ENCODE measurements at regions not wholly inside any gene's neighbourhood (a gene's known extent, or its start where the extent isn't known, plus 50 kb on each side); places are given as distances from the start of the nearest gene placed in this dataset.
A peak's percentile ranks its signal among the peaks of the same experiment; 100 is the strongest.
"Not testable (repeated sequence)": the region's sequence is repeated elsewhere in the genome, so short reads cannot be mapped to it uniquely, and the experiment has no call there.

DNA sequence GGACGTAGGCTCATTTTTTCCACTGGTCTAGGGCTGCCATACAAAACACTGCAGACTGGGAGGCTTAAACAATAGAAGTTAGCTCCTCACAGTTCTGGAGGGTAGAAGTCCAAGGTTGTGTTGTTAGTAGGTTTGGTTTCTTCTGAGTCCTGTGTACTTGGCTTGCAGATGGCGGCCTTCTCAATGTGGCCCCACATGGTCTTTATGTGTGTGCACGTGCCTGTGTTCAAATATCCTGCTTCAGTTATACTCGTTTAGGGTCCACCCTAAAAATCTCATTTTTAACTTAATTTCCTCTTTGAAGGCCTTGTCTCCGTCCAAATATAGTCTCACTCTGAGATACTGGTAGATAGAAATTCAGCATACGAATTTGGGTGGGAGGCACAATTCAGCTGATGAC, 542.4 kb downstream of the HAPSTR1 start:
- no peak for DNase-seq (ENCODE audit: low read depth)

- DNase-seq (ENCODE audit: low read depth): peak; percentile 34
Measured at GRCh38 chr16:9635150-9635720, 543.8 kb downstream of the HAPSTR1 start.

DNA sequence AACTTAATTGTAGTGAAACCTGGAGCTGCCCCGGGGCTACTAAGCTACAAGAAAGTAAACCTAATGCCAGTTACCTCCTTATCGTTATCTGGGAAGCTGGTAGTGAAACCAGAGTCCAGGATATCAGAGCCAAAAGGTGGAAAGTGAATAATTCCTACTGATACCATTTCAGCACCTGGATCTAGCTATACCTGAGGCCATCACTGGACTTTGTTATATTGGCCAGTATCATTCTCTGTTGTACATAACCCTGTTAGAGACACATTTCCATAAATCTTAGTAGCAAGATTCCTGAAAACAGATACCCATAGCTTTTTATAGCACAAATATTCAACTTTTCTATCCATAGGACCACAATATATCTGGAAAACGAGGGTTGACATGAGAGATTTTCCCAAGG, 538.0 kb downstream of the GRIN2A start:
- DNase-seq (ENCODE audit: low read depth): peak; percentile 30

DNA sequence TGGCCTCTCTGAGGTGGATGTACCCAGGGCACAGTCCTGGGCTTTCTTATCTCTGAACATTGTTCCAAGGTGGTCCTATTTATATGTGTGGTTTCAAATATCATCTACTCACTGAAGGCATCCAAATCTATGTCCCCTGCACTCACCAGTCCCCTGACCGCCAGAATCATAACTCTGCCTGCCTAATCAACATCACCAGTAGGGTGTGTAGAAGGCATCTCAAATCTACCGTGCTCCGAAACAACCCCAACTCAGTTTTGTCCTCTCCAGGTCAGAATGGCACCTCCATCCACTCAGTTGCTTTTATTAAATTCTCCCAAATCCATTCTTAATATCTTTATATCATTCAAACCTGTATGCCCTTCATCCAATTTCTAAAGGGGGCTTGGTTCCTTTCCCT, 536.3 kb downstream of the GRIN2A start:
- DNase-seq (ENCODE audit: low read depth): peak; percentile 24

DNA sequence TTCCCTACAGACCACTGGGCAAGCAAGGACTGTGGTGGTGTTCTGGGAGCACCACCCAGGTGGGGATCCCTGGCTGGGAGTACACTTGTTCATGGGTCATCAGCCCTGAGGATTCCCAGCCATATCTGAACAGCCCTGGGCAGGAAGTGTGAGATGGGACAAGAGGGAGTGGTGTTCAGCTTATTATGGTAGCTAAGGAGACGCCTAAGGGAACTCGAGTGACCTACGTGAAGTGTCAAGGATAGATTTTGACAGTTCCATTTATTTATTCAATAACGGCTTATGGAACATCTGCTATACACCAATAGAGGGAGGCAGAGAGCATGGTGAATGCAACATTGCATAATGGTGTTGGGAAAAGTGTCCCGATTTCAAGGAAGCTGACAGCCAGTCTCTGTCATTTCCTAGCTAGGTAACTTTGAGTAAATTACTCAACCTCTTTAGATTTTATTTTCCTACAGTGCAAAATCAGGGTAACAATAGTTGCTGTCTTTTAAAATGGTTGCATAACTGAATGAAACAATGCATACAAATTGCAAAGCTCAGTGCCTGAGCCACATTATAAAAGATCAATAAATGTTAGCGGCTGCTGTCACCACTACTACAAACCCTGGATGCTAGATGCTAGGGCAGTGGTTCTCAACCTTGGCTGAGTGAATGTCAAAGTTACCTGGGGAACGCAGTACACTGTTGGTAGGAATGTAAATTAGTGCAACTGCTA, 534.1 kb downstream of the GRIN2A start:
- peak; percentile 46 for DNase-seq (ENCODE audit: low read depth)

DNA sequence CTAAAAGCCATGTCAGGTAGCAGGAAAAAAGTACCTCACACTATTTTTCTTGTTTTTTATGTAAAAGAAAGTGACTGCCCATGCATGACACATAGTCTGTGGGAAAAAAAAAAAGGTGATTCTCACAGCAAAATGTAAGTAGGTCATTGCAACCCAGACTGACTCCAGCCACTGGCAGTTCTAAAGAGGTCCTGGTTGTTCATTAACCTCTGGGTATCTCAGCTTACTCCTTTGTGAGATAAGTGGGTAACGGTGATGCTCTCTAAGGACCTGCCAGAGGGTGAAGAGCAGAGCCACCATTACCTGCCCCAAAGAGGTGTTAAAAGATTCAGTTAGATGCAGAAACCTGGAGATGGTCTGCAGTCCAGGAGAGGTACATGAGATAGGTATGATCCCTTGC, 531.9 kb downstream of the GRIN2A start:
- DNase-seq (ENCODE audit: low read depth): no peak

DNA sequence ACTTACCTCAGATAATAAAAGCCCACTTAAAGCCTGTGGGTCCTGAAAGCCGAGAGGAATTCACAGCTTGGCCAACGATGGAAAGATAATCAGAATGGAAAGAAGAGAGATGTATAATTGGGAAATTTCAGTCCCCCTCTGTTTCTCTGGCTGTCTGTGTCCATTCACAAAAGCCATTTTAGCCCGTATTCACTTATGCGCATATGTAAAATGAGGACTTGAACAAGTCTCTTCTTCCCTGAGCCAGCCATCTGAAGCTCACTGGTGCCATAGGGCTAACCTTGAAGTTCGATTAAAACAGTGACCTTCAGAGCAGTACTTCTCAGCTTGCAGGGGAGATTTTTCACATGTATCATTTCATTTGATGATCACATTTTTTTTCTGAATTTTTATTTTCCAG, 527.2 kb downstream of the GRIN2A start:
- DNase-seq (ENCODE audit: low read depth): no peak

GRCh38 chr16:9657641-9658040, 524.6 kb downstream of the GRIN2A start:
- DNase-seq (ENCODE audit: low read depth): no peak

GRCh38 chr16:9658164-9658563, 524.1 kb downstream of the GRIN2A start:
- DNase-seq (ENCODE audit: low read depth): no peak

DNA sequence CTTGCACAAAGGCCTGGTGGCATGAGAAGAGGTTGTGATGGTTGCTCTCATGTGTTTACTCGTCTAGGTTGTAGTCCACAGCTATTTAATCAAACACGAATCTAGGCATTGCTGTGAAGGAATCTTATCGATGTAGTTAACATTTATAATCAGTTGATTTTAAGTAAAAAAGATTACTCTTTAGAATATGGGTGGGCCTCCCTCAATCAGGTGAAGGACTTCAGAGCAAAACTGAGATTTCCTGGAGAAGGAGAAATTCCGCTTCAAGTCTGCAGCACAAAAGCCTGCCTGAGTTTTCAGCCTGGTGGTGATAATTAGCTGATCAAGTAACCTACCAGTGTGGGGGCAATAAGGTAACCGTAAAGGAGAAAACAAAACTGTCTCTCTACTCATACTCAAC, 523.6 kb downstream of the GRIN2A start:
- no peak for DNase-seq (ENCODE audit: low read depth)

DNA sequence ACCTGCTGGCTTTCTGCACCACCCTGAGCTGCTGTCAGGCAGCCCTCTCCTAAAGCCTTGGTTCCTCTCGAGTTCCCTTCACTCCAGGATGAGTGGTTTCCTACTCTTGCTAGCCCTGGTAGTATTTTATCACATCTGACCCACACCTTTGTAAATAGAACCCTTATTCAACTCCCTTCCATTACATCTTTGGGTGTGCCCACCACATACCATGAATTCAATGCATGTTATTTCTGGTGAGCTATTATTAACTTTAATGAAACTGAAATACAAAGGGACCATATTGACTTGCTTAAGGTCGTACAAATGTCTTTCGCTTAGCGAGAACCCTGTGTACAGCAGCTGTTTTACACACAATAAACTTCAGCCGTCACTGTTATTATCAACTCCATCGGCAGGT, 521.3 kb downstream of the GRIN2A start:
- DNase-seq (ENCODE audit: low read depth): no peak

DNA sequence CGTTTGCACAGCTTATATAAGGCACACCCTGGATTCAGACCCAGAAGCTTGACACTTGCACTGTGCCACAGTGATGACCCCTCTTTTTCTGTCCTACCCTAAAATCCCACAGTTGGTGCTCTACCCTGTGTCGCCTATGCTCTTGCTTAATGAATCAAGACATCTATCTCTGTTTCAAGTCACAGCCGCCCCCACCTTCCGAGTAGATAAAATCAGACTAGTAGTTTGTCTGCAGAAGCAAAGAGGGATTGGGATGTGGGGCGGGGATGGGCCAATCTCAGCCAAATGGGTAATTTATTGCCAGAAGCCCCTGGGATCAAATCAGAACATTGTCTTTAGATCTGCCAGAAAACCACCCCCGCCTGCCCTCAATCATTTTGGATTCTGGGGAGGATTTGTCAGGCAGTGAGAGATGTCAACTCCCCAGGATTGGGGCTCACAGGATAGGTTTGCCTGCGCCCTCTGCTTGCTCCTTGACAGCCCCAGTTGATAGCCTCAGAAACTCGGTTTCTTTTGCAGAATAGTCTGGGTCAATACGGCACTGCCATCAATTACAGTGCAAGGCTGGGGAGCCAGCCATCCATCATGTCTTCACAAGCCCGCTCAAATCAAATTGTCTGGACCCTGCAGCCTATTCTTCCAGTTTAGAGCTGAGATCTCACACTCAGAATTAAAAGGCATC, 520.8 kb downstream of the GRIN2A start:
- no peak for DNase-seq (ENCODE audit: low read depth)

DNA sequence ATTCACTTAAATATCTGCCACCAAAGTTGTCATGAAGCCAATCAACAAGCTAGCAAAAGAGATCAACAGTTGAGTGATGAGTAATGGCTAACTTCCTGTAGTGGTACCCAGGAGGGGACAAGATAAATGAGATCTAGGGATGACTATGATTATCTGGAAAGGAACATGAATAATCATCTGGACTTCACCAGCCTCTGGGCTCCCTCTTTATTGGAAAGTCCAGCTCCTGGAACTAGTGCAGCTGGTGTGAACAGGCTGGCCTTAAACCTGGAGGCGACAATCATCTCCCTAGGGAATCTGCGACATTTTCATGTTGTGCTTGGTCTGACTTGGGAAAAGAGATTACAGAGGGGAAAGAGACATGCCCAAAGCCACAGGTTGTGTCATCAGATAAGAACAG, 518.6 kb downstream of the GRIN2A start:
- DNase-seq (ENCODE audit: low read depth): no peak

- DNase-seq (ENCODE audit: low read depth): no peak
Measured at GRCh38 chr16:9665851-9666271, 516.4 kb downstream of the GRIN2A start.

GRCh38 chr16:9666834-9667480, 515.3 kb downstream of the GRIN2A start:
- no peak for DNase-seq (ENCODE audit: low read depth)

GRCh38 chr16:9670033-9670432, 512.2 kb downstream of the GRIN2A start:
- no peak for DNase-seq (ENCODE audit: low read depth)

DNA sequence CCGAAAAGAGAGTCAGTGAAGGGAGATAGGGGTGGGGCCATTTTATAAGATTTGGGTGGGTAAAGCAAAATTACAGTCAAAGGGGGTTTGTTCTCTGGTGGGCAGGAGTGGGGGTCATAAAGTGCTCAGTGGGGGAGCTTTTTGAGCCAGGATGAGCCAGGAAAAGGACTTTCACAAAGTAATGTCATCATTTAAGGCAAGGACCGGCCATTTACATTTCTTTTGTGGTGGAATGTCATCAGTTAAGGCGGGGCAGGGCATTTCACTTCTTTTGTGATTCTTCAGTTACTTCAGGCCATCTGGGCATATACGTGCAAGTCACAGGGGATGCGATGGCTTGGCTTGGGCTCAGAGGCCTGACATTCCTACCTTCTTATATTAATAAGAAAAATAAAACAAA, 511.6 kb downstream of the GRIN2A start:
- DNase-seq (ENCODE audit: low read depth): not testable (repeated sequence)

- not testable (repeated sequence) for DNase-seq (ENCODE audit: low read depth)
Measured at GRCh38 chr16:9676560-9677300, 505.5 kb downstream of the GRIN2A start.

DNA sequence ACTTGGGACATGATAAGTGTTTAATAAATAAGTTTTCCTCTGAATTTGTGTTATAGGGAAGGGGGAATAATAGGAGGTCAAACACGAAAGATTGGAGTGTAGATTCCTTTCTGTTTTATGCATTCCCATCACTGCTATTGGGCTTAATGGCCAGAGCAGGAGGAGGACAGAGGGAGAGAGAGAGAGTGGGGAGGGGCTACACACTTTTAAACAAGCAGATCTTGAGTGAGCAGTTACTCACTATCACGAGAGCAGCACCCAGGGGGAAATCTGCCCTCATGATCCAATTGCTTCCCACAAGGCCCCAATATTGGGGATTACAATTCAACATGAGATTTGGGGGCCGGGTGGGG, 505.0 kb downstream of the GRIN2A start:
- DNase-seq (ENCODE audit: low read depth): no peak

GRCh38 chr16:9679213-9679767, 502.9 kb downstream of the GRIN2A start:
- DNase-seq (ENCODE audit: low read depth): no peak

- no peak for DNase-seq (ENCODE audit: low read depth)
Measured at GRCh38 chr16:9680019-9680655, 502.1 kb downstream of the GRIN2A start.

All from M059J (cell line).